HS-5 (cell line): ENCODE measurements at regions not wholly inside any gene's neighbourhood (a gene's known extent, or its start where the extent isn't known, plus 50 kb on each side); places are given as distances from the start of the nearest gene placed in this dataset.

Source experiments
- DNase-seq: peaks from one replicate; pipeline ENCODE4 v3.0.0-alpha.2; 2012; ENCODE audit warnings: low read depth

GRCh38 chr18:21997207-21998143 is 171.9 kb upstream of the GATA6 start:
- DNase-seq: peak; percentile 22

GRCh38 chr18:21998486-21998885 is 170.9 kb upstream of the GATA6 start:
- no peak for DNase-seq

GRCh38 chr18:22001912-22002487 is 167.4 kb upstream of the GATA6 start:
- DNase-seq: no peak

GRCh38 chr18:22005191-22005841 is 164.1 kb upstream of the GATA6 start:
- DNase-seq: no peak

- DNase-seq: no peak
These were observed 162.9 kb upstream of the GATA6 start for GRCh38 chr18:22006458-22006857.

GRCh38 chr18:22009242-22009641 is 160.1 kb upstream of the GATA6 start:
- no peak for DNase-seq

GRCh38 chr18:22013993-22014392 is 155.4 kb upstream of the GATA6 start:
- no peak for DNase-seq

GRCh38 chr18:22015156-22015555 is 154.2 kb upstream of the GATA6 start:
- no peak for DNase-seq

GRCh38 chr18:22018366-22018765 is 151.0 kb upstream of the GATA6 start:
- no peak for DNase-seq

GRCh38 chr18:22019193-22019592 is 150.2 kb upstream of the GATA6 start:
- DNase-seq: no peak

- DNase-seq: no peak
These were observed 149.1 kb upstream of the GATA6 start for GRCh38 chr18:22020127-22020866.

- no peak for DNase-seq
These were observed 148.5 kb upstream of the GATA6 start for GRCh38 chr18:22020867-22021370.

- no peak for DNase-seq
These were observed 147.7 kb upstream of the GATA6 start for GRCh38 chr18:22021701-22022100.

- DNase-seq: no peak
These were observed 144.5 kb upstream of the GATA6 start for GRCh38 chr18:22024924-22025323.

GRCh38 chr18:22026362-22026761 is 143.0 kb upstream of the GATA6 start:
- DNase-seq: no peak

GRCh38 chr18:22026889-22027288 is 142.5 kb upstream of the GATA6 start:
- DNase-seq: no peak

GRCh38 chr18:22031611-22032010 is 137.8 kb upstream of the GATA6 start:
- DNase-seq: no peak

GRCh38 chr18:22032392-22032961 is 136.9 kb upstream of the GATA6 start:
- peak; percentile 97 for DNase-seq

GRCh38 chr18:22033085-22033484 is 136.3 kb upstream of the GATA6 start:
- DNase-seq: no peak

- no peak for DNase-seq
These were observed 135.1 kb upstream of the GATA6 start for GRCh38 chr18:22034276-22034675.

GRCh38 chr18:22040533-22040932 is 128.9 kb upstream of the GATA6 start:
- no peak for DNase-seq

- DNase-seq: no peak
These were observed 125.6 kb upstream of the GATA6 start for GRCh38 chr18:22043837-22044236.
